ENCODE measurements at regions not wholly inside any gene's neighbourhood (a gene's known extent, or its start where the extent isn't known, plus 50 kb on each side); places are given as distances from the start of the nearest gene placed in this dataset.

DNA sequence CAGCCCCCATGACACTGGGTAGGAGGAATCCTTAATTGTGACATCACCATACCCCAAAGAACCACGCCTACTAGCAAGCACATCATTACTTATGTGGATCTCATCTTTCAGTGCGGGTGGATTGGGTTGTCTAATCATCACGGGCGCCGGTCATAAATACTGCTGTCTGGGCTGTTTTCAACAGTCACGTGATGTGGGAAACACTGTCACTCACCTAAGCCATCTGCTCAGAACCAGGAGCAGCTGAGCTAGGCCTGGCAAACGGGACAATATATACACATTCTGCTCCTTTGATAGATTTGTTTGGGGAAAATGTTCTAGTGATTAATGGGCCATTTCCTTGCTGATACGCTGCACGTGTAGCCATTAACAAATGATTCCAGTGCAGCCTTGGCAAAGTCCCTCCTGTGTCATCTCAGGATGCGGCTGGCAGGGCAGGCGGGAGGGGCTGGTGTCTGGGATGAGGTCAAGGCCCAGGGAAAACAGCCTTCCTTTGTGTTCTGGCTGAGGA lies 145.9 kb upstream of the COPS8 start:
- no peak for DNase-seq

DNA sequence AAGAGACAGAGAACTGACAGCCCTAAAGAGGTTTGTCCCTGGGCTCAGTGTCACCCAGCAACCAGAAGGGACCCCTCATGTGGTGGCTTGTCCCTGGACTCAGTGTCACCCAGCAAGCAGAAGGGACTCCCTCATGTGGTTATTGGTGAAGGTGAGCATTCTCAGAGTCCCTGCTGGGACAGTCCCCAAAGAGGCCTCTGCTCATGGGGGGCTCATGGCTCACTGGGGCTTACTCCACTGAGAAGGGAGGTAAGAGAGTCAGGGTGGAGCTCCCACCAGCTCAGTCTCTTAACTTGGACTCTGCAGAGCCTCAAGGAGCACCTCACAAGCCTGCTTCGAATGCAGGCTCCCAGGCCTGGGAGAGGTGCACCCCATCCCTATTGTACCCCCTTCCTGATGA lies 145.2 kb upstream of the COPS8 start:
- no peak for DNase-seq

DNA sequence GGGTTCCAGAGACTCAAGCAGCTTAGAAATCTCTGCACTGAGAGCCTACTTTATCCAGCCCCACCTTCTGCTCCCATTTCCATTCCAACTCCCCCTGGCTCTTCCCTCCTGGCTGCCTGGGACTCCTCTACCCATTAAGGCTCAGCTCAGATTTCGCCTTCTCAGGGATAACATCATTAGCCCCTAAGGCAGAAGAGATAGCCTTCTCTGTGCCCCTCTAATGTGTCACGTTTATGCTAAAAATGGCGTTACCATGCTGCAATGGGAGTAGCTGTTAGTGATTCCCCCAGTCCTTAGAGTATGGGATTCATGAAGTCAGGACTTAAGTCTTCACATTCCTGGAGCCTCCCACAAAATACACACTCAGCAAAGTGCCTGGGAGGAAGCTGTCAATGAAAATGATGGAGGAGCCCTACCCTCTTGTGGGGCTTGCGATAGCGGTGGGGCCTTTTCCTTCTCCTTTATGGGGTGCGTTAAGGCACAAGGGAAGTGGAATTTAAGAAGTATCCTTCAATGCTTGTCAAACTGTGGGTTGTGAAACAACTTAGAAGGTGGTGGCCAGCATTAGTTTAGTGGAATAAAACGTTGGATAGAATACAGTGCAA lies 144.7 kb upstream of the COPS8 start:
- DNase-seq, result no peak

DNA sequence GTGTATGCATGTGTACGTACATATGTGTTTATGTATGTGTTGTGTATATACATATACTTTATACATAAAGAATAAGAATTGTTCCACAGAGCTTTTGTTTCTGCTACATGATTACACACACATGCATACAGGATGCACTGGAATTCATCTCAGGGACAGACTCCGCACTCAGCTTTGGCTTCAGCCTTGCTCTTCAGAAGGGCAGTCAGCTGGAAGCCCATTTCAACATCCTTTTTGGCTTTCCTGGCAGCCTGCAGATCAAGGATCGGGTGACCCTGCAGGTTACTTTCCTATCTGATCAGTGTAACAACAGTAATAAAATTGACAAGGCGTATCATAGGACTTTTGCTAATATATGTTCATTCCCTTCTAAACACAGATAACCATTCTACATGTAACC lies 144.1 kb upstream of the COPS8 start:
- no peak for DNase-seq

DNA sequence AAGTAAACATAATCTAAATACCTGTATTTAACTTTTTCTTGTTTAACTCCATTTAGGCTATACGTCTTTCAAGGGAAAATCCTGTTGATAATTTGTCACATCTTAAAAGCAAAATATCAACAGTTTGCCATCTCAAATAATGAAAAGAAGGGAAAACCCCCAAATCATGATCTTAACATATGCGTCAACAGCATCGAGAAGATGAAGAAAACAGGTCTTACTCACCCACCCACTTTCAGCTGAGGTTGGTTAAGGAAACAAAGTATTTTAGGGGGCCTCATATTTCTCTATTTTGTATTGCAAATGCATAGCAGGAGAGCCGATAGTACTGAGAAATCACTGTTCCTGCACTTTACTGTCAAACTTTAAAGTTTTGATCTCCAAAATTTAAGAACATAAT lies 143.1 kb upstream of the COPS8 start:
- DNase-seq, result no peak

DNA sequence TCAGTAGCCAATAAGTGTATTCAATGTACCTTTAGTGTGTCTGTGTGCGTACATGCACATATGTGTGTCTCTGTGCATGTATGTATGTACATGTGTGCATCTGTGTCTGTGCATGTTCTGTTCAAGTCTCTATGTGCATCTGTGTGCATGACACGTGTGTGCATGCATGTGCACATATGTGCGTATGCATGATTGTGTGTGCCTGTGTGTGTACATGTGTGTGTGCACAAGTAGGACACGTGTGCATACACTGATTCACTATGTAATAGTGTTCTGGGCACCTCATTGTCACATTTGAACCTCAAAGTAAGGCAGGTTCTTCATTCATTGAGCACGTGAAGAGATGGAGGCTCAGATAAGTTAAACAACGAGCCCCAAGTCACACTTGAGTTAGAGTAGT lies 142.6 kb upstream of the COPS8 start:
- DNase-seq, result no peak

DNA sequence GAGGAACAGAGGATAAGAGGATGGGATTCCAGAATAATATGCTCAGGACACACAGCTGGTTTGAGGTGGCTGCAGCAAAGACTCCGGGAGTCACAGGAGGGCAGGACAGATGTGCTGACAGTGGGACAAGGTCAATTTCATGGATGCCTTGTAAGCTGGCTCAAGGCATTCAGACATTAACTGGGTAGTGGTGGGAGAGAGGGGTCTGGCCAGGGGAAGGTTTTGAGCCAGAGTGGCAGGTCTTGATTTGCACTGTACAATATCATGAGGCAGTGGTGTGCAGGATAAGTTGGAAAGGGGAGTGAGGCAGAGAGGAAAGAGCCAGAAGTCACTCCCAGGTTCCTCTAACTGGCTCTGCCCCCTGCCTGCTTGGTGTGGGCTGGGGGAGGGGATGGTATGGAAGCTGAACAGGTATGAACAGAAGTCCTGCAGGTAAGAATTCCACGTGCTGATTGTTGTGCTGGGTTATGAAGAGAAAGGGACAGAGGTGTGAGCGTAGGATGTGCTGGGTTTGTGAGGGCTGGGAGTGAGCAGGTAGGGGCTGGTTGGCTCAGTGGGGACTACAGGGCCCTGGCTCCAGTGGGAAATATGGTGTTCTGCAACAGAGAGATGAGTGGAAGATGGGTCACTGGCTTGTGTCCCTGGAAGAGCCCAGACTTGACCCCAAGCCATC lies 141.7 kb upstream of the COPS8 start:
- DNase-seq, result no peak

DNA sequence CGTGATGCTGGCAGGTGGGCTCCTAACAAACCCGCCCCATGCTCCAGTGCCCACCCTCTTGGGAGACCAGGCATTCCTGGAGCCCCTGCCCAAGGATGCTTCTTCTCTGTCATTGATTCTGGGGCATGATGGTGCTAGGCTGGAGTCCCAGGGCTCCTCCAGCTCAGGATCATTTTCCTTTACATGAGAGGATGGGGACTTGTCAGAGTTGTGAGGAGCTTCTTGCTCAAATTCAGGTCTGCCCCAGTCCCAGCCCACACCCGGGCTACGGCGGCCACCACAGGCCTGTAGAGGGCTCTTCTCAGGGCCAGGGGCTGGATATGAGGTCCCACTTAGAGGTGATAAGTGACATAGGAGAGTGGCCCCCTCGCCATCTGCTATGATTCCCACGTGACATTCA lies 141.1 kb upstream of the COPS8 start:
- DNase-seq, result no peak

DNA sequence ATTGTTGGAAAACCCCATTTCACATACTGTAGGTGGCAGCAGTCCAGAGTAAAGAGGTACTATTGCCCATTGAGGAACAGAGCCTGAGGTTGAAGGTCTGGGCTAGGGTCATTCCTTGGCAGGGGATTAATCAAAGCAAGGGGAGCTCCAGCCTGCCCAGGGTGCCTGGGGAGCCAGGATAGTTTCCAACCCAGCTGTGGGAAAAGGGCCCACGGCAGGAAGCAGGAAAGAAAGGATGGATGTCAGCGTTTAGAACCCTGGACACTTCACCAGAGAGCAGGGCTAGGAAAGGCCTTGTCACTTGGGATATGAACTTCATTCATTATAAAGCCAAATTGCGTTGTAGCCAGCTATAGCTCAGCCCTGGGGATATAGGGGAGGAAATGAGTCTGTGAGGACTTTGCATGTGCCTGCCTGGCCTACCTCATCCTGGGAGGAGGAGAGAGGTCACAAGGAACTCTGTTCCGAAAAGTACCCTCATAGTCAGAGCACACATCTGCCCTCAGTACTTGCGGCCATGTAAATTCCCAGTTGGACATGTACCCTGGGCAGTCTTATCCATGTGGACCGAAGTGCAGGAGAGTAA lies 140.2 kb upstream of the COPS8 start:
- DNase-seq, result no peak

DNA sequence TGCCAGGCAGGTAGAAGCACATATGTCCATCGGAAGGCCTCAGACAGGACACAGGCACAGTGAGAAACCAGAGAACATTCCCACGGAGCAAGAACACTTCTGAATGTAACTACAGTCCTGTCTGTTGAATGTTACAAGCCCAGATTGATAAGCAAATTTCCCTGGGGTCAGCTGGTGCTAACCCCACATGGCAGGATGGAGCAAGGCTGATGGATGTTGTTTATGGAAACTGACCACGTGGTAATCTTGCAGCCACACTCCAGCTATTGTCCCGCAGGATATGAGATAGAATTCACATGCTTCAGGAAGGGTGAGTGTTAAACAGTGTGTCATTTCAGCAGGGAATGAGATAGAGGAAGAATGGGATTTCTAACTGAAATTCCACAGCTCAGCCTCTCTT lies 138.8 kb upstream of the COPS8 start:
- no peak for DNase-seq

DNA sequence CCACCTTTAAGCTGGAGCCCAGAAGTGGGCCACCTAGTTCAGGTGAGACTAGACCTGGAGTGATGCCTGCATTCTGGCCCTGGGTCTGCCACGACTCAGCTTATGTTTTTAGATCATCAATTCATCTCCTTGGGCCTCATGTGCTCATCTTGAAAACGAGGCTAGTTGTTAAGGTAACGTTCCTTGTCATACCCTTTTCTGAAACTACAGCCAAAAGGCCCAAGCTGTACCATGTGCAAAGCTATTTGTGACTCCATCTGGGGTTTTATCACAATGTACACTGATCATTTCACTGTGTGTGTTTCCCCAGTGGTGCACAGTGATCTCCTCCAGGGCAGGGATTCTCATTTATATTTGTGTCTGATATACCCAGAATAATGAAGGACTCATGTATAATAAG lies 138.4 kb upstream of the COPS8 start:
- DNase-seq, result no peak

DNA sequence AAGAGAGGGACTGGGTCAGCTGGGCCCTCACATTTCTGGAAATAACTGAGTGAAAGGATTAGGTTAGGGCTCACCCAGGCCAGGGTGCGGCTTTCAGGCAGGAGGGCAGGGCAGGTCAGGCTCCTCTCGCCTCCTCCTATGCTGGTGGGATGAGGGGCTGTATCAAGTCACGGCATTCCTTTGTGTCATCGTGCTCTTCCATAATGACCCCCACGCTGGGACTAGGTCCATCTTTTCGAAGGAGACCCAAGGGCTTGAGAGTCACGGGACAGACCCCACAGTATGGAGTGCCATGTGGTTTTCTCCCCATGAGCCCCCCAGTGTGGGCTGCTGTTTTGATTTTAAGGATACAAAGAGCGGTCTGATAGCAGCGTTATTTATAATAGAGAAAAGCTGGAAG lies 137.8 kb upstream of the COPS8 start:
- no peak for DNase-seq

DNA sequence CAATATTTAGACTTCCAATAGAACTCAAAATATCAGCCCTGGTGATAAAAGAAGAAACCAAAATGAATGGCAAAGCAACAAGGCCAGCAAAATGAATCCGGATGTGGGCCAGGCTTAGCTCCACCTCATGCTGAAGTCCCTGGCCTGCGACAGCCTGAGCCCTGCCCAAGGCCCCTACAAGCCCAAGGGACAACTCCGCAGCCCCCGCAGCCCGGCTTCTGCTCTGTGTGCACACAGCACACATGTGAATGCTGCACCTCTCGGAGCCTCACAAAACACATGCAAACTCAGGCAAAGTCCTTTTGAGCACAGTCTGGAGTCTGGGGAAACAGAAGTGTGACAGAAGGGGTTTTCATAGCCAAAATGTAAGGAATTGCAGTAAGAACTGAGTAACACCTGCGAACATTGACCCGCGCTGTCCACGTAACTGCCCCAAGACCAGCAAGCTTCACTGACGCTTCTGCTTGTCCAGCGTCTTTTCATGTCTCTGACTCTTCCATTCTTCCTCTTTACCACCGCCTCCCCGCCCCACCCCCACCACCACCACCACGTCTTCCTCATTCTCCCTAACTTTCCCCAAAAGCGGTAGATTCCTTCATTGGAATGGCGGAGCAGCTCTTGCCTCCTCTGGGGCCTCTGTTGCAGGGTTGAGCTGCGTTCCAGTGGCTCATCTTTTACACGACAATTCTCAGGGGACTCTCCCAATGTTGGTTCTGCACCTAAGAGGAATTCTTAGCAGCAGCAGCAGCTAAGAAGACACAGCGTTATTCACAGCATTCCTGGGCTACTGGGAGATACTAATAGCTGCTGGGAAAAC lies 136.4 kb upstream of the COPS8 start:
- DNase-seq, result no peak

DNA sequence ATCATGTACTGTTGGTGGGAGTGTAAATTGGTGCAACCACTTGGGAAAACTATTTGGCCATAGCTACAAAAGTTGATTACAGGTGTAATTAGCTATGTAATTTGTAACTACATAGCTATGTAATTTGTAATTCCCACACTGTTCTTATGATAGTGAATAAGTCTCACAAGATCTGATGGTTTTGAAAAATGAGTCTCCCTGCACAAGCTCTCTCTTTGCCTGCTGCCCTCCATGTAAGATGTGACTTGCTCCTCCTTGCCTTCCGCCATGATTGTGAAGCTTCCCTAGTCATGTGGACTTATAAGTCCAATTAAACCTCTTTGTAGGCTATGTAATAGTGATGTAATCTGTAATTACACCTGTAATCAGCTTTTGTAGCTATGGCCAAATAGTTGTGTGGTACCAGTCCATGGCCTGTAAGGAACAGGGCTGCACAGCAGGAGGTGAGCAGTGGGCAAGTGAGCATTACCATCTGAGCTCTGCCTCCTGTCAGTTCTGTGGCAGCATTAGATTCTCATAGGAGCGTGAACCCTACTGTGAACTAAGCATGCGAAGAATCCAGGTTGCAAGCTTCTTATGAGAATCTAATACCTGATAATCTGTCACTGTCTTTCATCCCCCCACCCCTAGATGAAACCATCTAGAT lies 133.7 kb upstream of the COPS8 start:
- no peak for DNase-seq

DNA sequence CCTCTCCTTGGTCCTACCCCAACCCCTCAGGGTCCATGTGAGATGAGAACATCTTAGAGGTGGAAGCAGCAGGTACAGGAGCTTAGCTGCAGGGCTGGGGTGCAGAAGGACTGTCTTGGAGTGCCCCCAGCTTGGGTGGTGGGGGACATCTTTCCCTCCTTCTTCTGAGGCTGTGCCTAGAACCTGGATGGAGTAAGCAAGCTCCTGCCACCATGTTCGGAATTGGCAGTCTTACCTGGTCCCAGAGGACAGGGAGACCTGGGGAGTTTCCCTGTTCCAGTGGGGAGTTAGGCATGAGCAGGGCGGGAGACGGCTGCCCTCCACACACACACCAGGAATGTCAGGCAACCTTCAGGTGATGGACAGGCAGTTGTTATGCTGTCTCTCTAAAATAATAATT lies 131.0 kb upstream of the COPS8 start:
- no peak for DNase-seq

DNA sequence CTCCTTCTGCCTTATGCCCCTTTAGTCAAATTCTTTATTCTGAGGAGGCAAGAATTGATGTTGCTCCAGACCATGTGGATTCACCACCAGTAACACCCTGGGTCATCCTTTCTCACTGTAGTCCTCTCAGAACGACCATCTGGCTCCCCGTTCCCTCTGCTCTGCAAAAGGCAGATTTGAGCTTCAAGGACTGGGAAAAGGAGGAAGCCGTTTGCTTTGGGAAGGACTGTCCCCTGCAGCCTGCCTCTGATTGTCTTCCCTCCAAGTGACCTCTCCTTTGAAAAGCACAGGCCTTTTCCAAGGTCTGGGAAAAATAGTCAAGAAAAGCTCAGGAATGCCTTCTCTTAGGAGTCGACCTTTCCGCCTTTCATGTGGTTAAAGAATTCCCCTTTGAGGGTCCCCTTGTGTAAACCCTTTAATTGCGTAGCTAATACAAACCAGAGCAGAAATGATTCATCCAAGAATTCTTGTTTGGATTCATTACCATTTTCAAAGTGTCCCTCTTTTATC lies 130.1 kb upstream of the COPS8 start:
- no peak for DNase-seq

DNA sequence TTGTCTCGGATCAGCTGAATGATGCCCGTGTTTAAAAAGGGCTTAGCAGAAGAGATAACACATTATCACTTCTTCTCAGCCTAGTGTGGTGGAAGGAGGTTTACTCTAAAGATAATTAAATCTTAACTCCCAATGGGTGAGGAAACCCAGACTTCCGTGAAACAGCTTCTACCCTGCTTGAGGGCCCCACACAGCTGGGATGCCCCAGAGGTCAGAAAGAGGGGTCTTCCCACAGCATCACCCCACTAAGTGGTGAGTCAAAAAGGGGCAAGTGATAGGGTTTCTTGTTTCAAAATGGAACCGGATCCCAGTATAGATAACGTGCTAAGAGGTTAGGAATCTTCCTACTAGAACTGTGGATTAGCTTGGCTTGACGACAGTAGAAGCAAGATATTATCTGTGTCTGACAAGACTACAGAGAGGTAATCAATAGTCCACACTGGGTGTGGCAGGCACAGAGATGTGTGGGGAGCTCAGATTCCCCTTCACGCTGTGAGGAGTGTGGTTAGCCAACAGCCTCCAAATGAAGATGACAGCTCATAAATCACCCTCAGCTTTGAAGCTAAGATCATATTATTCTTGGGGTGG lies 129.6 kb upstream of the COPS8 start:
- DNase-seq, result no peak

DNA sequence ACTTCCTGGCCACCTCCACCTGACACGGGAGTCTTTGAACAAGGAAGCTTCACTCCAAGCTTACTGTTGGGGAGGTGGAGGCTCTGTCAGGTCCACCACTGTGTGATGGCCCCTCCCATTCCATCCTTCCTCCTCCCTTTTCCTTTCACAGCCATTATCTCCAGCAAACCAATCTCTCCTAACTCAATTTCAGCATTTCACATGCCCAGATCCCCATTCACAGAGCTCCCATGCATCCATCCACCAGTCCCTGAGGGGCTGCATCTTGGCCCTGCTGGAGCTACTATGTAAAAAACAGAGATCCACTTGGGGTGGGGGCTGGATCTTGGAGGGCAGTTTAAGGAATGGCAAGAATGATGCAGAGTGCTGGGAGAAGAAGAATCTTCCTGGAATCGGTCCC lies 129.0 kb upstream of the COPS8 start:
- no peak for DNase-seq

DNA sequence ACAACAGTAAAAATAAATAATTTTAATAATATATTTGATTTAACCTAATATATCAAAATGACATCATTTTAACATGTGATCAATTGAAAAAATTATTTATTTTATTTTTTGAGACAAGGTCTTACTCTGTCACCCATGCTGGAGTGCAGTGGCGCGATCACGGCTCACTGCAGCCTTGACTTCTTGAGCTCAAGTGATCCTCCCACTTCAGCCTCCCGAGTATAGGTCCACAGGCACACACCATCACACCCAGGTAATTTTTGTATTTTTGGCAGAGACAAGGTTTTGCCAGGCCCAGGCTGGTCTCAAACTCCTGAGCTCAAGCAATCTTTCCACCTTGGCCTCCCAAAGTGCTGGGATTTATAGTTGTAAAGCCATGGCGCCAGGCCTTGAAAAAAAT lies 126.7 kb upstream of the COPS8 start:
- no peak for DNase-seq

DNA sequence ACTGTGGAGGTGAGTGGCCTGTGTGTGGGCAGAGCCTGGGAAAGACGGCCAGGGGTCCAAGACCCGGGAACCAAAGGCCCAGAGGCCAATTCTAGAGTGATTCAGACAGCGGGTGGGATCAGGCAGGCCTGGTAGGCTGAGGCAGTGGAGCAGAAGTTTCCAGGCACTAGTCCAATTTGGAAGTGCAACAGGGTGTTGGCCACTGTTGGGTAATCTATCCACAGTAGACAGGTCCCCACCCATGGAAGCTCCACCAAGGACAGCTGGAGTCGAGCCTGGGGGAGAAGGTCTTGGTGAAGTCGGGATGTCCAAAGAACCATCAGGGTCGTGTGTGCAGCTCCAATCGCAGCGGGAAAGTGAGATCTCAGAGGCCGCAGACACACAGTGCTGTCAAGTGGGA lies 125.8 kb upstream of the COPS8 start:
- DNase-seq, result no peak

DNA sequence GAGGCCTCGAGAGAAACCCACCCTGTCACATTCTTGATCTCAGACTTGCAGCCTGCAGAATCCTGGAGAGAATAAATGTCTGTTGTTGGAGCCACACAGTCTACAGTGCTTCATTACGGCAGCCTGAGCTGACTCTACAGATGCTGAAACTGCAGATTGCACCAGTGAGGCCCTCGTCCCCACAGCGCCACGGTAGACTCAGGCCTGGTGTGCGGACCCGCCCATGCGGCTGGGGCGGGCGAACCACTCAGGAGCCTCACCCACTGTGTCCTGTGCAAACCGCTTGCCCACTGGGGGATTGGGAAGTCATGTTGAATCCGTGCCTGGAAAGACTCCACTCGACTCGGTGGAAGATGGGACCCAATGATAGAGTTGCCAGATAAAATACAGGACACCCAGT lies 125.2 kb upstream of the COPS8 start:
- DNase-seq, result no peak

DNA sequence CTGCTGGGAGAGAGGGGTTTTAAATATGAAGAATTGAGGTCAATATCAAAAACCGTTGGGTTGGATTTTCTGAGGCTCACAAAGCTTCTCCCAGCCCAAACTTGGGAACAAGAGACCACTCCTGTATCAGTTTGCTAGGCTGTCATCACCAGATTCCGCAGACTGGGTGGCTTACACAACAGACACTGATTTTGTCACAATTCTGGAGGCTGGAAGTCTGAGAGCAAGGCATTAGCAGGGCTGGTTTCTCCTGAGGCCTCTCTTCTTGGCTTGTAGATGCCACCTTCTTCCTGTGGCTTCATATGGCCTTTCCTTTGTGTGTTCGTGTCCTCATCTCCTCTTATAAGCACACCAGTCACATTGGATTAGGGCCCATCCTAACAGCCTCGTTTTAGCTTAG lies 122.9 kb upstream of the COPS8 start:
- DNase-seq, result no peak
